Middle frontal gyrus (tissue), 1 donor: ENCODE measurements at regions not wholly inside any gene's neighbourhood (a gene's known extent, or its start where the extent isn't known, plus 50 kb on each side); places are given as distances from the start of the nearest gene placed in this dataset.
"Not testable (repeated sequence)": the region's sequence is repeated elsewhere in the genome, so short reads cannot be mapped to it uniquely, and the experiment has no call there.

ENCODE experiments used
- DNase-seq: peaks from one replicate; pipeline ENCODE4 v3.0.0-alpha.2; 2015; ENCODE audit warnings: low spot score; ENCODE audit errors: extremely low spot score

- no peak for DNase-seq
Observed at GRCh38 chr7:46054272-46054671, 133.2 kb upstream of the IGFBP3 start.

DNA sequence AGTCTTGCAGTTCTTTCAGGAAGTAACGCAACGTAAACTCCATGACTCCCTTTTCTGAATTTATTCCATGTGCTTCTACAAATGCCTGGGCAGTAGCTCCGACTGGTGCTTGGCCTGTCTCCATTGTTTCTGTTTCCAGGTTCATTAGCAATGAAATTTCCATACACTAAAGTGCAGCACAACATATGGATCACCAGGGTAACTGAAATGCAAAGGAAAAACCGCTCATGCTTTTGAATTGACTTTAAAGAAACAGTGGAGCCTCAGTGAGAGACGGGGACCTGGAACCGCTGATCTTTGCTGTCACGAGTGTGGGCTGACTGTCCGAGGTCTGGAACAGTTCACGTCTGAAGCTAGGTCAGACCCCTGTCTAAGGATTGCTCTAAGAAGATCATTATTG, 126.5 kb upstream of the IGFBP3 start:
- DNase-seq, result no peak

GRCh38 chr7:46043338-46043737, 122.3 kb upstream of the IGFBP3 start:
- DNase-seq, result not testable (repeated sequence)

GRCh38 chr7:46039813-46040212, 118.7 kb upstream of the IGFBP3 start:
- DNase-seq, result not testable (repeated sequence)

GRCh38 chr7:46035166-46035565, 114.1 kb upstream of the IGFBP3 start:
- no peak for DNase-seq

DNA sequence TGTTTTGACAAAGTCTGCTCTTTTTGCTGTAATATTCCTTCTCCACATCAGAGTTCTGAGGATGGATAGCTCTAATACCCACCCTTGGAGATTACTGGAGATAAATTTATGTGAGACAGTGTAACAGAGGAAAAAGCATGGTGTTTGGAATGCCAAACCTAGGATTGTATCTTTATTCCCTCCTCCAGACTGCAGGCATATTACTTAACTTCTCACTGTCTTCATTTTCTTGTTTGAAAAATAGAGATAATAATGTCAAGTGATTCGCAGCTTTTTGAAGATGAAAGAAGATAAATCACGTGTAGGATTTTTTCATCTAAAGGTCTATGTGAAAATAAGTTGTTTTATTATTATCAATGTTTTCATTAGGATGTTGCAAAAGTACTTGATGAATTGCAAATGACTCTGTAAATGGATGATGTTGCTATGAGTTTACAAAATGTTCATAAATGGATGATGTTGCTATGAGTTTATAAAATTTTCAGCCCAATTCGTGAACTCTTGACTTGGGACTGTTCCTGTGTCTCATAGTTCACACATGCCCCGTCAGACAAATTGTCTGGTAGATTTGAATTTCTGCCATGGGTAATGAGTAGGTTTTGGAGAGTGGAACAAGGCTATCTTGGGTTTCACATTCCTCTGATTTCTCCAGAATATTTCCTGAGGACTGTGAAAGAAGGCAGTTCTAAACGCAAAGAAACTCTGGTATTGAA, 113.1 kb upstream of the IGFBP3 start:
- DNase-seq, result no peak

DNA sequence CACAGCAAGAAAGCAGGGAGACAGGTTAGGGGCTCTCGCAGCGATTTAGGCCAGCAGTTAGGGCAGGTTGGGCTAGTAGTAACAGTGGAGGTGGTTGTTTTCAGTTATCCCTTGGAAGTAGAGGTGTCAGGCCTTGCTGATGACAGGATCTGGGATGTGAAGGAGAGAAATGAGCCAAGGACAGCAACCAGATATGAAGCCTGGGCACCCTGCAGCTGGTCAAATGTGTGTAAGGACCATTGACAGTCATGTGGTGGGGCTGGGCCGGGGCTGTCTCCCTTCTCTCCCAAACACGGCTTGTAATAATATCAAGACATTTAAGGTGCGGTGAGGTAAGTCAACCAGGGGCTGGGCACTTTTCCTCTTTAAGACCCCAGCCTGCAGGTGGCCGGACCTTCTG, 112.5 kb upstream of the IGFBP3 start:
- DNase-seq, result no peak

DNA sequence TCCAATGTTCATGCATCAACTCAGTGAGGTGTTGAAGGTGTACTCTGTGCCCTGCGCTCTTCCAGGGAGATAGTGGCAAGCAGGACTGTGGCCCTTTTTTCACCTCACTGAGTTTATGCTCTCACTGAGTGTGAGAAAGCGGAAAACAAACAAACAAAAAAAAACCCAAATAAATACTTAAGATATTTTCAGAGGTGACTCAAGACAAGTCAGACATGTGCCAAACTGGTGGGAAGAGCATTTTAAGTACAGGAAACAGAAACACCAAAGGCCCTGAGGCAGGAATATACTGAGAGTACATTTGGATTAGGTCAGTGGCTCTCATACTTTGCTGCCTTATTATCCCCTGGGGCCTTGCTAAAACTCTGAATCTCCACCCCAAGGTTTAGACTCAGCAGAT, 111.9 kb upstream of the IGFBP3 start:
- DNase-seq, result no peak

GRCh38 chr7:46032353-46032752, 111.3 kb upstream of the IGFBP3 start:
- no peak for DNase-seq

GRCh38 chr7:46029111-46029704, 108.1 kb upstream of the IGFBP3 start:
- DNase-seq, result no peak

DNA sequence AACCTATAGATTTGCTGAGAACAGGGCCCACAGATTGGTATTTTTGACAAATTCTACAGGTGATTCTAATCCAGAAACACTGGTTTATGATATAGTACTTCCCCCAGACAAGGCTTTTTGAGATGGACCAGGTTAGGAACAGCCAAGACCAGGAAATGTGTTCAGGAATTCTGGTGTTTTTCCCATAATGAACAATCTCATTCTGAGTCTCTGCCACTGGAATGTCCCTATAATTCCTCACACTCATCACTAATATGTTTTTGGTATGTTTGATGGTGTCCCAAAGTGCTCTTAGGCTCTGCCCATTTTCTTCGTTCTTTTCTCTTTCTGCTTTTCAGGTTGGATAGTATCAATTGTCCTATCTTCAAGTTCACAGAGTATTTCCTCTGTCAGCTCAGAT, 107.2 kb upstream of the IGFBP3 start:
- no peak for DNase-seq

GRCh38 chr7:46026741-46027140, 105.7 kb upstream of the IGFBP3 start:
- DNase-seq, result no peak

GRCh38 chr7:46024263-46024916, 103.3 kb upstream of the IGFBP3 start:
- DNase-seq, result no peak

- no peak for DNase-seq
Observed at GRCh38 chr7:46022397-46022796, 101.3 kb upstream of the IGFBP3 start.

DNA sequence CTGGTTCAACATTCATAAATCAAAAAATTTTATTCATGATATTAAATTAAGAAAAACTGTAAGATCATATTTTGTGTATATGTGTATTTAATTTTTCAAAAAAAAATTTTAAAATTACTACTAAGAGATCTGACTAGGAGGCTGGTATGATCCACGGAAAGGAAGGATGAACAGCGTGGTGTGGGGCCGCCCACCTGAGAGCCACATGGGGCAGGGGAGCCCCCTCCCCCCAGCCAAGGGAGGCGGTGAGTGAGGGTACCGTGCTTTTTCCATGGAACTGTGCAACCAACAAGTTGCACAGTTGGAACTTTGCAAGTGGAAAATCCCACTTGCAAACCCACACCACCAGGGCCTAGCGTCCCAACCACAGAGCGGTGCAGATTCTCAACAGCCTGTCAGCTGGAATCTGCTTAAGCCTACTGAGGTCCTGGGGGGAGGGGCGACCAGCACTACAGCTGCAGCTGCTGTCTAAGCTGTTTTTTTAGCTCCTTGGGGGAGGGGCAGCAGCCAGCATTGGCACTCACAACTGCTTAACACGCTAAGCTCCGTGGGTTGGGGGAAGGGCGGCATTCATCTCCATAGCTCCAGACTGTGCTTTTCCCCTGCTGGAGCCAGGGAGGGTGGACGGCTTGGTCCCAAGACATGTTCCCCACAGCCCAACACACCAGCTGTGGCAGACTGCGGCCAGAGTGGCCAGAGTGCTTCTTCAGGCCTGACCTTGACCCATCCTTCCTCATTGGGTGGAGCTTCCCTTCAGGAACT, 94.2 kb upstream of the IGFBP3 start:
- no peak for DNase-seq

- DNase-seq, result no peak
Observed at GRCh38 chr7:46011501-46011900, 90.4 kb upstream of the IGFBP3 start.

- DNase-seq, result no peak
Observed at GRCh38 chr7:46011059-46011458, 90.0 kb upstream of the IGFBP3 start.

GRCh38 chr7:46009211-46009610, 88.1 kb upstream of the IGFBP3 start:
- DNase-seq, result no peak

DNA sequence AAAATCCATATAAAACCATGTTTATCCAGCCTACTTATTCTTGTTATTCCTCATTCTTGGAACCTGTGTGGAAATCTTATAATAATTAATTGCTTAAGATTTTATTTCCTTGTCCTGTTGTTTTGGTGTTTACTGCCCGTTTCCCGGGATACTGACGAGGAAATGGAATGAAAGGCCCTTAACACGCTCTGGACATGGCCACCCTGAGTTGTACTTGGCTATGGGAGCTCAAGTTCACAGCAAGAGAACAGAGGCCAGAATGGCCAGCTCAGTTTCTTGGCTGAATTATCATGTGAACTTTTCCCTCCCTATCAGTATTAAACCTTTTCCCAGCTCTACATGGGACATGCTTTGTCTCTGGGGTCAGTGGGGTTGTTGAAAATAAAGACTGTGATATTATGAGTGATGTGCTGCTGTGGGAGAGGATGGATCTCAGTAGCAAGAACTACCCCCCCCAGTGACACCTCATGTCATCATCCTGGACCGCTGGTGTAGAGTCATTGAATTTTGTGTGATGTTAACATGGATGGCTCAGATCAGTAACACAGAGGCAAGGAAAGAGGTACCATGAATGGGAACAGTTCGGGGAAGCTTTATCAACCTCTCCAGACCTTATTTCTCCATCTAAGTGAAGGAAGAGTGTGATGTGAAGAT, 87.0 kb upstream of the IGFBP3 start:
- no peak for DNase-seq

- no peak for DNase-seq
Observed at GRCh38 chr7:46007194-46007593, 86.1 kb upstream of the IGFBP3 start.

GRCh38 chr7:46006723-46007122, 85.7 kb upstream of the IGFBP3 start:
- DNase-seq, result no peak

- DNase-seq, result no peak
Observed at GRCh38 chr7:46006212-46006611, 85.1 kb upstream of the IGFBP3 start.
